ENCODE measurements at regions not wholly inside any gene's neighbourhood (a gene's known extent, or its start where the extent isn't known, plus 50 kb on each side); places are given as distances from the start of the nearest gene placed in this dataset.

DNA sequence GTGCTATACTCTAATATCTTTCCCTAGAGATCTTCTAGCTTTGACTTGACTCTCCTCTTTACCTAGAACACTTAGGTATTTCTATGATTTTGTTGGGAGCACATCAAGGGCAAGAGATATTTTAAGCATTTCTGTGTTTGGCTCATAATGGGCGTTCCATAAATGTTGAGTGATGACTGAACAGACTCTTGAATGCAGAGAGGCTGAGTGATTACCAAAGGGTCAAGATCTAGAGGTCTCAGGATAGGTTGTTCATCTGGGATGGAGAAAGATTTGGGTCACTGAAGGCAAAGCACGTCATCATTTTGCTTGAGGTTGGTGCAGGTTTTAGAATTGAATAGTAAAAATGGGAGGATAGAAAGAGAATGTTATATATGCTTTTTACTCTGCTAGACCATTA lies 705.4 kb upstream of the B3GALT2 start:
- TF ChIP-seq ZFP3 (CRISPR knock-in tag; IDR thresholded peaks at IDR 0.05): no peak
- no peak for TF ChIP-seq ZFP30 (CRISPR knock-in tag; IDR thresholded peaks at IDR 0.05)
- TF ChIP-seq, protein P1, sequence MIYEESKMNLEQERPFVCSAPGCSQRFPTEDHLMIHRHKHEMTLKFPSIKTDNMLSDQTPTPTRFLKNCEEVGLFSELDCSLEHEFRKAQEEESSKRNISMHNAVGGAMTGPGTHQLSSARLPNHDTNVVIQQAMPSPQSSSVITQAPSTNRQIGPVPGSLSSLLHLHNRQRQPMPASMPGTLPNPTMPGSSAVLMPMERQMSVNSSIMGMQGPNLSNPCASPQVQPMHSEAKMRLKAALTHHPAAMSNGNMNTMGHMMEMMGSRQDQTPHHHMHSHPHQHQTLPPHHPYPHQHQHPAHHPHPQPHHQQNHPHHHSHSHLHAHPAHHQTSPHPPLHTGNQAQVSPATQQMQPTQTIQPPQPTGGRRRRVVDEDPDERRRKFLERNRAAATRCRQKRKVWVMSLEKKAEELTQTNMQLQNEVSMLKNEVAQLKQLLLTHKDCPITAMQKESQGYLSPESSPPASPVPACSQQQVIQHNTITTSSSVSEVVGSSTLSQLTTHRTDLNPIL (CRISPR knock-in tag; IDR thresholded peaks at IDR 0.05; ENCODE audit: low read depth): no peak
- TF ChIP-seq ZC3H10 (CRISPR knock-in tag; IDR thresholded peaks at IDR 0.05): no peak
- TF ChIP-seq RARB (CRISPR knock-in tag; IDR thresholded peaks at IDR 0.05): no peak
- no peak for TF ChIP-seq CSDC2 (CRISPR knock-in tag; IDR thresholded peaks at IDR 0.05)
- no peak for TF ChIP-seq ZNF565 (CRISPR knock-in tag; conservative IDR thresholded peaks at IDR 0.05; ENCODE audit: low read depth)
- TF ChIP-seq, protein P2, sequence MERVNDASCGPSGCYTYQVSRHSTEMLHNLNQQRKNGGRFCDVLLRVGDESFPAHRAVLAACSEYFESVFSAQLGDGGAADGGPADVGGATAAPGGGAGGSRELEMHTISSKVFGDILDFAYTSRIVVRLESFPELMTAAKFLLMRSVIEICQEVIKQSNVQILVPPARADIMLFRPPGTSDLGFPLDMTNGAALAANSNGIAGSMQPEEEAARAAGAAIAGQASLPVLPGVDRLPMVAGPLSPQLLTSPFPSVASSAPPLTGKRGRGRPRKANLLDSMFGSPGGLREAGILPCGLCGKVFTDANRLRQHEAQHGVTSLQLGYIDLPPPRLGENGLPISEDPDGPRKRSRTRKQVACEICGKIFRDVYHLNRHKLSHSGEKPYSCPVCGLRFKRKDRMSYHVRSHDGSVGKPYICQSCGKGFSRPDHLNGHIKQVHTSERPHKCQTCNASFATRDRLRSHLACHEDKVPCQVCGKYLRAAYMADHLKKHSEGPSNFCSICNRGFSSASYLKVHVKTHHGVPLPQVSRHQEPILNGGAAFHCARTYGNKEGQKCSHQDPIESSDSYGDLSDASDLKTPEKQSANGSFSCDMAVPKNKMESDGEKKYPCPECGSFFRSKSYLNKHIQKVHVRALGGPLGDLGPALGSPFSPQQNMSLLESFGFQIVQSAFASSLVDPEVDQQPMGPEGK (CRISPR knock-in tag; IDR thresholded peaks at IDR 0.05; ENCODE audit: borderline replicate concordance): no peak
- TF ChIP-seq OSR1 (CRISPR knock-in tag; IDR thresholded peaks at IDR 0.05): no peak
- no peak for TF ChIP-seq PPARA (CRISPR knock-in tag; IDR thresholded peaks at IDR 0.05; ENCODE audit: borderline replicate concordance)
- TF ChIP-seq, protein P3, sequence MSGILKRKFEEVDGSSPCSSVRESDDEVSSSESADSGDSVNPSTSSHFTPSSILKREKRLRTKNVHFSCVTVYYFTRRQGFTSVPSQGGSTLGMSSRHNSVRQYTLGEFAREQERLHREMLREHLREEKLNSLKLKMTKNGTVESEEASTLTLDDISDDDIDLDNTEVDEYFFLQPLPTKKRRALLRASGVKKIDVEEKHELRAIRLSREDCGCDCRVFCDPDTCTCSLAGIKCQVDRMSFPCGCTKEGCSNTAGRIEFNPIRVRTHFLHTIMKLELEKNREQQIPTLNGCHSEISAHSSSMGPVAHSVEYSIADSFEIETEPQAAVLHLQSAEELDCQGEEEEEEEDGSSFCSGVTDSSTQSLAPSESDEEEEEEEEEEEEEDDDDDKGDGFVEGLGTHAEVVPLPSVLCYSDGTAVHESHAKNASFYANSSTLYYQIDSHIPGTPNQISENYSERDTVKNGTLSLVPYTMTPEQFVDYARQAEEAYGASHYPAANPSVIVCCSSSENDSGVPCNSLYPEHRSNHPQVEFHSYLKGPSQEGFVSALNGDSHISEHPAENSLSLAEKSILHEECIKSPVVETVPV (CRISPR knock-in tag; IDR thresholded peaks at IDR 0.05): no peak
- TF ChIP-seq TOX (CRISPR knock-in tag; IDR thresholded peaks at IDR 0.05; ENCODE audit: borderline replicate concordance): no peak
